Activated CD4-positive, alpha-beta memory T cell treated with anti-CD3 and anti-CD28 coated beads, Interleukin-2, amount 10 ng/mL, durations not matched to agents 7 days and 5 days (primary cell): ENCODE measurements at regions not wholly inside any gene's neighbourhood (a gene's known extent, or its start where the extent isn't known, plus 50 kb on each side); places are given as distances from the start of the nearest gene placed in this dataset.

Source experiments
- CTCF ChIA-PET: fragments of 350-600 bp; sonication (Branson Sonifier 250); formaldehyde crosslinking; loops from one replicate; lab custom pipeline; 2021; ENCODE audit warnings: antibody characterized with exemption, inconsistent platforms; lab: Charles Lee
- POLR2A ChIA-PET: fragments of 350-600 bp; sonication (Branson Sonifier 250); formaldehyde crosslinking; loops from one replicate; lab custom pipeline; 2021; ENCODE audit warnings: antibody characterized with exemption; lab: Charles Lee
- DNase-seq: peaks from one replicate; pipeline ENCODE4 v3.0.0-alpha.2; 2020
- H3K27ac Mint-ChIP-seq: one replicate; pipeline ENCODE4 v1.8.0; 2021; ENCODE audit warnings: mild to moderate bottlenecking, mixed read lengths
- H3K27me3 Mint-ChIP-seq: one replicate; pipeline ENCODE4 v1.8.0; 2021; ENCODE audit warnings: mixed read lengths
- H3K36me3 Mint-ChIP-seq: one replicate; pipeline ENCODE4 v1.8.0; 2021; ENCODE audit warnings: low read depth, mixed read lengths
- H3K4me1 Mint-ChIP-seq: one replicate; pipeline ENCODE4 v1.8.0; 2021; ENCODE audit warnings: mixed read lengths
- H3K4me3 Mint-ChIP-seq: one replicate; pipeline ENCODE4 v1.8.0; 2021; ENCODE audit warnings: mild to moderate bottlenecking, mixed read lengths
- H3K9me3 Mint-ChIP-seq: one replicate; pipeline ENCODE4 v1.8.0; 2021; ENCODE audit warnings: mixed read lengths

DNA sequence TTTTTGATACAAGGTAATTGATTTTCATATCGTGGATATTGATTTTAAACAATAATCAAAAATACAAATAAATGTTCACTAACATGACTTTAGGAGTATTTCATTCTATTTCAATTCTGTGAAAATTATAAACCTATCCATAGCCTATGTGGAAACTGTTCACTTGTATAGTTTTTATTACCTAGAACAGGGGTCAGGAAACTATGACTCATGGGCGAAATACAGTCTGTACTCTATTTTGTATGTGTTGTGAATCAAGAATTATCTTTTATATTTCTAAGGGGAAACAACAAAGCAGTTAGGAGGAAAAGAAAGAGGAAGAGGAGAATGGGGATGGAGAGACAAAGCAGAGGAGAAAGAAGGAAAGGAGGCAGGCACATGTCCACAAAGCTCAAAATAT lies 181.7 kb upstream of the VRK2 start:
- H3K4me3 Mint-ChIP-seq: no peak overlapping the region
- no peaks in the 10 kb centered on the region for H3K36me3 Mint-ChIP-seq
- no peaks in the 10 kb centered on the region for H3K4me1 Mint-ChIP-seq
- H3K9me3 Mint-ChIP-seq: no peaks in the 10 kb centered on the region
- ChIA-PET POLR2A (no interaction called here), CTCF (no interaction called here)
- DNase-seq: no peak
- no peak overlapping the region for H3K27ac Mint-ChIP-seq
- no peaks in the 10 kb centered on the region for H3K27me3 Mint-ChIP-seq

DNA sequence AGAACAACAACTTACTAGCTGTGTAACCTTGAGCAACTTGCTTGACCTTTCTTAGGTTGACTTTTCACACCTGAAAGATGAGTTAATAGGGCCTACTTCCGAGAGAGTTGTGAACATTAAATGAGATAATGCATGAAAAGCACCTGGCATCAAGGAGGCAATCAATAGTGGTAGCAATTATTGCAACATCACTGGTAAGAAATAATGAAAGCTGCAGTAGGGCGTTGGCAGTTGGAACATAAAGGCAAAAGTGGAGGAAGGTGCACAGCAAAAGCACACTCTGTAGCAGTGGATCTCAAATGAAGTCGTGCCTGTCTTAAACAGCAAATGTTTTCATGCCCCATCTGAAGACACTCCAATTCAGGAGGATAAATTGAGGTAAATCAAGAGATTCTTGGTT lies 178.9 kb upstream of the VRK2 start:
- H3K27ac Mint-ChIP-seq: no peak overlapping the region
- ChIA-PET CTCF (no interaction called here), POLR2A (no interaction called here)
- H3K4me1 Mint-ChIP-seq: no peaks in the 10 kb centered on the region
- H3K27me3 Mint-ChIP-seq: no peaks in the 10 kb centered on the region
- no peaks in the 10 kb centered on the region for H3K9me3 Mint-ChIP-seq
- H3K36me3 Mint-ChIP-seq: no peaks in the 10 kb centered on the region
- no peak for DNase-seq
- H3K4me3 Mint-ChIP-seq: no peak overlapping the region

DNA sequence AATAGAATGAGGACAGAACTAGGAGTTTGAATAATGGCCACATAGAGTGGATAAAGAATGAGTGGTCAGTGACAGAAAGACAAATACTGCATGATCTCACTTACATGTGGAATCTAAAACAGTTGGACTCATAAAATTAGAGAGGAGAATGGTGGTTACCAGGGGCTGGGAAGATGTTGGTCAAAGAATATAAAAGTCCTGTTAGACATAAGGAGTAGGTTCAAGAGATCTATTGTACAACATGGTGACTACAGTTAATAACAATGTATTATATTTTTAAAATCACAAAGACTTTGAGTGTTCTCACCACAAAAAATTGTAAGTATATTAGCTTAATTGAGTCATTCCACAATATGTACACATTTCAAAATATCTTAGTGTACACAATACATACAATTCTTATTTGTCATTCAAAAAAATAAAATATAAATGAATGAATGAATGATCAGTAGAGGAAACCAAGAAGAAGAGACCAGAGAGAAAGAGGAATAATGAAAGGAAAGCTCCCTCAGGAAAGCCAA lies 177.9 kb upstream of the VRK2 start:
- H3K36me3 Mint-ChIP-seq: no peaks in the 10 kb centered on the region
- CTCF ChIA-PET: no interaction called here
- no peak overlapping the region for H3K4me3 Mint-ChIP-seq
- POLR2A ChIA-PET: no interaction called here
- no peak overlapping the region for H3K27ac Mint-ChIP-seq
- DNase-seq: no peak
- H3K9me3 Mint-ChIP-seq: no peaks in the 10 kb centered on the region
- no peaks in the 10 kb centered on the region for H3K4me1 Mint-ChIP-seq
- H3K27me3 Mint-ChIP-seq: no peaks in the 10 kb centered on the region

DNA sequence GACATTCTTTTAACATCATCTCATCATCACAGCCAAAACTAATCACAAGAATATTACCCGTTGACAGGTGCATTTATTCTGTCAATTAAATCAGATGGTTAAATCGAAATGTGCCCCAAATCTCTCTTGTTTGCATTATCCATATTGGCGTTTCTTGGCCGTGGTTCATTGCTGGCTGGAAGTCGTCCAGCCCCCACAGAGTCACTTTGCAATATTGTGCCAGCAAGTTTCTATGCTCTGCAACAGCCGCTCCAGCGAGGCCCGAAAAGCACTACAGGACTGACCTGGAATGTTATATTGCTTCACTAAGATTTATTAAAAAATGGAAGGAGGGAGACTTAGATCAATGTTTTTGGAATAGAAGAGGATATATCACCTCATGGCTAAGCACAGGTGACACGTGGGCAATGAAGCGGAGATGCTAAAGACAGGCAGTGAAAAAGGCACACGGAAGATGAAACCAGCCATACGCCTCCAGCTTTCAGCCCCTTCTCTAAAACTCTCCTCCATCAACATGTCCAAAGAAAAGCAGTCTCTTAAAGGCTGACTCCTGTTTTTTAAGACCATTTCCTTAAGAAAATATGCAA lies 176.8 kb upstream of the VRK2 start:
- POLR2A ChIA-PET: no interaction called here
- CTCF ChIA-PET: no interaction called here
- H3K27me3 Mint-ChIP-seq: no peaks in the 10 kb centered on the region

DNA sequence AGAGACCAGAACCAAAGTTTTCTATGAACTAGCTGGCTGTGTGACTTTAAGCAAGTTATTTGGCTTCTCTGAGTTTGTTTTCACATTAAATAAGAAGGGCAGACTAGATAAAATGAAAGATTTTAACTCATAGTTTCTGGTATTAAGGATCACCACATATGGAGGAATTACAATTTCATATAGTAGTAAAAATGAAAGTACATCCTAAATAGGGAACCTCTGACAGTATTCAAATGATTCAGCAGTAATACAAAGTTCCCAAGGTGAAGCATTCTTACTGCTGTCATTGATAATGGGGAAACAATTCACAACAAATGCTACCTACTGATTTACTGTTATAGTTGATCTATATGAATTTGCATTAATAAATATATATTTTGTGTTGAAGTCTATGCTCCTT lies 170.3 kb upstream of the VRK2 start:
- H3K4me1 Mint-ChIP-seq: no peaks in the 10 kb centered on the region
- no peaks in the 10 kb centered on the region for H3K27me3 Mint-ChIP-seq
- no peaks in the 10 kb centered on the region for H3K36me3 Mint-ChIP-seq
- POLR2A ChIA-PET: no interaction called here
- no peaks in the 10 kb centered on the region for H3K9me3 Mint-ChIP-seq
- H3K27ac Mint-ChIP-seq: no peak overlapping the region
- H3K4me3 Mint-ChIP-seq: no peak overlapping the region
- CTCF ChIA-PET: no interaction called here
- no peak for DNase-seq

More for the DNA sequence above, 176.8 kb upstream of the VRK2 start:
- Mint-ChIP-seq H3K36me3 (no peaks in the 10 kb centered on the region), H3K4me1 (no peaks in the 10 kb centered on the region), H3K27ac (no peak overlapping the region), H3K4me3 (no peak overlapping the region), H3K9me3 (no peaks in the 10 kb centered on the region)
- DNase-seq: no peak

DNA sequence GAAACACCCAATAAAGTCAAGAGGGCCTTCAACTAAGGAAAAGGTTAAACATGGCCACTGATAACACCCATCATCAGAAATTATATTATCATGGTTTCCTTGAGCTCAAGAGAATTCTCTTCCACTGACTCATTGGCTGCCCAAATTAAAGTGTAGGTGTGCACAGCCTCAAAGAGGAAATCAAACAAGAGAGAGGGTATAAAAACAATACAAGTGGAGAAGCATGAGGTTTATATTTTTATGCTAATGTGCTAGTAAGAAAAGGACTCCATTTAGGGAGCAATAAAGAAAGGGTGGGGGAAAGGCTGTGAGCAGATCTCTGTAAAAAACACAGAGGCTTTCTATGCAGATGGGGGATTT lies 168.8 kb upstream of the VRK2 start:
- Mint-ChIP-seq H3K4me1 (no peaks in the 10 kb centered on the region), H3K9me3 (no peaks in the 10 kb centered on the region), H3K27me3 (no peaks in the 10 kb centered on the region), H3K27ac (no peak overlapping the region), H3K36me3 (no peaks in the 10 kb centered on the region), H3K4me3 (no peak overlapping the region)
- CTCF ChIA-PET: no interaction called here
- POLR2A ChIA-PET: no interaction called here
- no peak for DNase-seq

DNA sequence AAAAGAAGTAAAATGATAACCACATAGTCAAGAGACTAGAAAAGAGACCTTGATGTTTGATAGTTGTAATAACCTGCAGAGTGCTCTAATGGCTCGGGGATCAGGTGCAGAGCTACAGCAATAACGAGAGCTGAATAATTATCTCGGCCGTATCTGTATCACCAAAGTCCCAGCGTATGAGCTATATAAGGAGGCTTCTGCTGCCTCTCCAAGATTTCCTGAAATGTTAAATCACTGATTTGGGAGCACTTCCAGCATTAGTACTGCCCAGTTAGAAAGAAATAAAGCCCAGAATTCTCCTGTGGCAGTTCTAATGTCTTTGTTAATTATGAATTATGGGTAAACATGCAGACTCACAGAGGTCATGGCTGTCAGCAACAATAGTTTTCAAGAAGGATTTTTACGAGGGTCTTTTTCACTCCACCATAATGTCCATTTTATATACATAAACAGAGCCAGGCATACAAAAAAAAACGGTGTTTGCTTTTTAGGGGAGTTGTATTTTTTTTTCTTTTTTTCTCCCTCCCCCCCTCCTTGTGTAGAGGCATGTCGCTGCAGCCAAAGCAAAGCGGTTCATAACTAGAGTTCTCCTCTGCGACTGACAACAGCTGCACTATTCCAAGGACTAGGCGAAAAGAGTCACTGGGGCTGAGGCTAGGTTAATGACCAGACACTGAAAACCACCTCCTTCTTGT lies 168.3 kb upstream of the VRK2 start:
- Mint-ChIP-seq H3K4me1 (no peaks in the 10 kb centered on the region), H3K4me3 (no peak overlapping the region), H3K9me3 (no peaks in the 10 kb centered on the region), H3K27me3 (no peaks in the 10 kb centered on the region), H3K36me3 (no peaks in the 10 kb centered on the region), H3K27ac (no peak overlapping the region)
- ChIA-PET POLR2A (no interaction called here), CTCF (no interaction called here)
- no peak for DNase-seq

DNA sequence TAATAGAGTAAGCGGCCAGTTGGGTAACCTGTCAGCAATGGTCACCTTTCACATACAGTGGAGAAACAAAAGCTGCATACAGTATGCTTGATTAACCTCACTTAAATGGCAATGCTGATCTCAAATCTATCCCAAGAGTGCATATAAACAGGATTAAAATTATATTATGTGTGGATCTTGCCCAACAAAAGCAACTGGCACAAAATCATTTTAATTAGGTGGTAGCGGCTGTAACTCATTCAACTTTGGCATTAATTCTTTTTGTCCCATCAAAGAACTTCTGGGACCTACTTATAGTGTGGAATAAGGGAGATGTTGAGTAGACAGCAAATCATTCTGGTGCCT lies 167.8 kb upstream of the VRK2 start:
- Mint-ChIP-seq H3K4me3 (no peak overlapping the region), H3K36me3 (no peaks in the 10 kb centered on the region), H3K27me3 (no peaks in the 10 kb centered on the region), H3K27ac (no peak overlapping the region), H3K9me3 (no peaks in the 10 kb centered on the region), H3K4me1 (no peaks in the 10 kb centered on the region)
- ChIA-PET POLR2A (no interaction called here), CTCF (no interaction called here)
- no peak for DNase-seq

DNA sequence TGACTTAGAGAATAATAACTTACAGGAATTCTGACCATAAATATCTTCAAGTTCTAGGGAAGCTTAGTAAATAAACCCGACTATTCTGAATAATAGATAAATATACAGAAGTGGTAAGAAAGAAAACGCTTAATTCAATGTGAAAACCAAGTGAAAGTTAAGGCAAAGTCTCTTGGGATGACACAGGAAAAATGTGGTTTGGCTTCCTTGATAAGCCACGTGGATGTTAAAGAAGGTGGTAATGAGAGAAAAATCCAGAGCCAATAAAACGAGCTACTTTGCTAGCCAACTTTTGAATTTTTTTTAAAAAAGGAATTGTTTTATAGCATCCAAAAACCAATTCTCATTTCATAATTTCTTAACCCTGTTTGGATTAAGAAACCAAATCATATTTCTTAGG lies 166.2 kb upstream of the VRK2 start:
- POLR2A ChIA-PET: no interaction called here
- Mint-ChIP-seq H3K4me1 (no peaks in the 10 kb centered on the region), H3K27me3 (no peaks in the 10 kb centered on the region), H3K4me3 (no peak overlapping the region), H3K9me3 (no peaks in the 10 kb centered on the region), H3K27ac (no peak overlapping the region), H3K36me3 (no peaks in the 10 kb centered on the region)
- no peak for DNase-seq
- CTCF ChIA-PET: interaction anchor here (0.7 kb wide), 1 partner anchor 18 kb away, joined by 5 read pairs; no protein-coding TSS in a partner anchor

DNA sequence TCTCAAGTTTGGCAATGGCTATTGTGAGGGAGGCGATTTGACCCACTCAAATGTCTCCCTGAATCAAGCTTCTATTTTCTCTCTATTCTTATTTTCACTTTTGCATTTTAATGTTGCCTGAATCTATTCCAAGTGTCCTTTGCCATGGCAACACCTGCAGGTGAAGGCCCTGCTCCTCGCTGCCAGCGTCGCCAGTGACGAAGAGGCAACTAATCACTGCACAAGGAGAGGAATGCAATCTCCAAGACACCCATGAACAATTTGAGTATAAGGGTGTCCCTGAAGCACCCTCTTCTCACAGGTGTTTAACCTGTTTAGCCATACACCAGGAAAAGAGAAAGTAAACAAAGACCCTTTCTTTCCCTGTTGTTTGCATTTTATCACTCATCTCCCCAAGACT lies 165.6 kb upstream of the VRK2 start:
- Mint-ChIP-seq H3K27me3 (no peaks in the 10 kb centered on the region), H3K36me3 (no peaks in the 10 kb centered on the region), H3K4me3 (no peak overlapping the region), H3K9me3 (no peaks in the 10 kb centered on the region), H3K4me1 (no peaks in the 10 kb centered on the region), H3K27ac (no peak overlapping the region)
- POLR2A ChIA-PET: no interaction called here
- CTCF ChIA-PET: no interaction called here
- no peak for DNase-seq

DNA sequence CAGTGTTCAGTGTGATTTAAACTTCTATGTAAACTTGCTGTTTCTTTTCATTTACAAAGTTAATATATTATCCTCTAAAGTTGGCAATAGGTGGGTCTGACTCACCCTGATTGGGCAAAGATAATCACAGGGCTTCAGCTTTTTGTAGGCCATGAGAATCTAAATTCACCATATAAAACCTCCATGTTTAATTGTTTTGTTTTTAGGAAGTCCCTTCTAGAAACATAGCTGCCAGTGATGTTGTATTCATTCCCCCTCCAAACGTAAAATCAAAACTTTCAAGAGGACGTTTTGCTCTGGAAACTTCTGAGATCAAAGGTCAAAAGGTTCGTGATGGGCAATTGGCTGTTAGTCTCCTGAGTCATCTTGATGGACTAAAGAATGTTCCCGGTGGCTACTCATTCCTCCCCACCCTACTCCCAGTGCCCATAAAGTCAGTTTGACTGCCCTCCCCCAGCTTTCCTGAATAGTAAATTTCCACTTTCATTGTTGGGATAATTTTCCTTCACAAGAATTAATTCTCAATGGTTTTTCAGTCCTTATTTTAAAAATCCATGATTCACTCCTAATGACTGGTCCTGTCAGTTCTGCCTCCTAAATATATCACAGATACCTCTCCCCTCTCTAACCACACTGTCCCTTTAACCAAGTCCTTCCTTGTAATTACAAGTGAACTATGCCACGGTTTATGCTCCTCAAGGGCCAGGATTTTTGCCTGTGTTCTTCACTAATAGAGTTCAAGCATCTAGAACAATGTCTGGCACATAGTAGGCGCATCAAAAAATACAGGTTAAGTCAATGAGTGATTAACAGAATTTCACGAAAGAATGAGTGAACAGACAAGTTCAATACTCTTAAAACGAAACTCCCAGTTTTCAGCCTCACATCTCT lies 164.4 kb upstream of the VRK2 start:
- H3K4me1 Mint-ChIP-seq: no peaks in the 10 kb centered on the region
- ChIA-PET POLR2A (interaction anchor here (0.9 kb wide), 1 partner anchor 164 kb away, joined by 3 read pairs; no protein-coding TSS in a partner anchor), CTCF (no interaction called here)
- no peaks in the 10 kb centered on the region for H3K36me3 Mint-ChIP-seq
- DNase-seq: no peak
- no peaks in the 10 kb centered on the region for H3K9me3 Mint-ChIP-seq
- no peak overlapping the region for H3K27ac Mint-ChIP-seq
- no peaks in the 10 kb centered on the region for H3K27me3 Mint-ChIP-seq
- H3K4me3 Mint-ChIP-seq: no peak overlapping the region

DNA sequence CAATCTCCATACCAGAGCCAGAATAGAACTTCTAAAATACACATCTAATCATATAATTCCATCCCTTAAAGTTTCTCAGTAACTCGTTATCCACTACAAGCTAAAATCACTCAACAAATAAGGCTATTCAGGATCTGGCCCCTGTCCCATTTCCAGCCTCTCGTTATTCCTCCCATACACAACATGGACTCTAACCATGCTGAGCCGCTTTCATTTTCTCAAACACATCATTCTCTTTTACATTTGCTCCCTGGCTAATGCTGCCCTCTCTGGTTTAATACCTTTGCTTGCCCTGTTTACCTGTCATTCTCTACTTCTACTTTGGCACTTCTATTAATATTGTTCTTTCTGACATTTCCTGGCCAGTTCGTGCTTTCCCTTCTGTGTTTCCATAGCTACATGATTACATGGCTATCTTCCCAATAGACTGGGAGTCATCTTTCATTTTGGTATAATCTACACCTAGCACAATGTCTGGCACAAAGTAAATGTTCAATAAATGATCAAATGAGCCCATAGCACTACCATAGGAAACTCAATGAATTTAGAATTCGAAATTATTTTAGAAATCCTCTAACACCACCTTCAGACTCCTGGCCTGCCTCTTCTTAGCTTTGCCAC lies 163.6 kb upstream of the VRK2 start:
- CTCF ChIA-PET: no interaction called here
- Mint-ChIP-seq H3K4me3 (no peak overlapping the region), H3K9me3 (no peaks in the 10 kb centered on the region)

DNA sequence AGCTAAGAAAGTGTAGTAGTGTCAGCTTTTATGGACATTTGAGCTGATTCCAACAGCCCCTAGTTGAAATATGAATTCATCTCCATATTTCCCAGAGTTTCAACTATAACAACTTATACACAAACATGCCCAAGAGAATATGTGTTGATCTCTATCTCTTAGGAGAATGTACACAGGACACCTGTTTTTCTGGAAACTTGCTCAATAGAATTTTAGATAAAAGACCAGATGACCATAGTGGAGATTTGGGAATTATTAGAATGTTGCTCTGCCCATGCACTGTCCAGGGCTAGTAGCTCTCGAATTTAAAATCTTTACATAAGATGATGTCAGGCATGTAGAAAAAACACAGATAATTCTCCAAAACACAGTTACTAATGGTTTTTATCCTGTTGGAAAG lies 162.3 kb upstream of the VRK2 start:
- CTCF ChIA-PET: no interaction called here
- POLR2A ChIA-PET: no interaction called here
- no peaks in the 10 kb centered on the region for H3K36me3 Mint-ChIP-seq

More for the DNA sequence above, 163.6 kb upstream of the VRK2 start:
- POLR2A ChIA-PET: interaction anchor here (0.6 kb wide), 1 partner anchor 661 kb away, joined by 3 read pairs; no protein-coding TSS in a partner anchor
- no peaks in the 10 kb centered on the region for H3K36me3 Mint-ChIP-seq
- no peak for DNase-seq
- no peaks in the 10 kb centered on the region for H3K27me3 Mint-ChIP-seq
- H3K27ac Mint-ChIP-seq: no peak overlapping the region
- H3K4me1 Mint-ChIP-seq: no peaks in the 10 kb centered on the region

More for the DNA sequence above, 162.3 kb upstream of the VRK2 start:
- Mint-ChIP-seq H3K9me3 (no peaks in the 10 kb centered on the region), H3K27ac (no peak overlapping the region), H3K4me1 (no peaks in the 10 kb centered on the region), H3K4me3 (no peak overlapping the region), H3K27me3 (peaks cover 2% of the 10 kb centered on the region)
- DNase-seq: no peak
